ENCODE measurements at regions not wholly inside any gene's neighbourhood (a gene's known extent, or its start where the extent isn't known, plus 50 kb on each side); places are given as distances from the start of the nearest gene placed in this dataset.

- ATAC-seq, result peak; percentile 49
- Histone ChIP-seq H3K4me3 (no peak overlapping the region), H3K36me3 (no peaks in the 10 kb centered on the region), H3K4me1 (no peaks in the 10 kb centered on the region), H3K27me3 (no peaks in the 10 kb centered on the region), H3K27ac (no peak overlapping the region), H3K9me3 (no peaks in the 10 kb centered on the region)
- no peak for TF ChIP-seq CTCF (IDR thresholded peaks at IDR 0.05)
- DNase-seq, result no peak
- intact Hi-C loops (cut with DNase I), result no loop called here
Observed at GRCh38 chr16:82452004-82452756, 174.6 kb upstream of the CDH13 start.

- no peak overlapping the region for H3K4me3 ChIP-seq
- H3K36me3 ChIP-seq, result no peaks in the 10 kb centered on the region
- no peaks in the 10 kb centered on the region for H3K4me1 ChIP-seq
- no peaks in the 10 kb centered on the region for H3K27me3 ChIP-seq
- no peak for TF ChIP-seq CTCF (IDR thresholded peaks at IDR 0.05)
- no peak overlapping the region for H3K27ac ChIP-seq
- DNase-seq, result no peak
- ATAC-seq, result no peak
- intact Hi-C loops (cut with DNase I), result no loop called here
- no peaks in the 10 kb centered on the region for H3K9me3 ChIP-seq
Observed at GRCh38 chr16:82451449-82451848, 175.3 kb upstream of the CDH13 start.

- TF ChIP-seq CTCF (IDR thresholded peaks at IDR 0.05), result no peak
- H3K27ac ChIP-seq, result no peak overlapping the region
- ATAC-seq, result no peak
- no peak for DNase-seq
- H3K36me3 ChIP-seq, result no peaks in the 10 kb centered on the region
- no peaks in the 10 kb centered on the region for H3K4me1 ChIP-seq
- H3K4me3 ChIP-seq, result no peak overlapping the region
- H3K27me3 ChIP-seq, result peaks cover 12% of the 10 kb centered on the region
- H3K9me3 ChIP-seq, result no peaks in the 10 kb centered on the region
- intact Hi-C loops (cut with DNase I), result no loop called here
Observed at GRCh38 chr16:82440336-82440735, 186.4 kb upstream of the CDH13 start.

- intact Hi-C loops (cut with DNase I), result no loop called here
- H3K9me3 ChIP-seq, result no peaks in the 10 kb centered on the region
- no peaks in the 10 kb centered on the region for H3K36me3 ChIP-seq
- H3K27ac ChIP-seq, result no peak overlapping the region
- ATAC-seq, result no peak
- peaks cover 12% of the 10 kb centered on the region for H3K27me3 ChIP-seq
- no peak for DNase-seq
- H3K4me3 ChIP-seq, result no peak overlapping the region
- TF ChIP-seq CTCF (IDR thresholded peaks at IDR 0.05), result peak; percentile 32
- no peaks in the 10 kb centered on the region for H3K4me1 ChIP-seq
Observed at GRCh38 chr16:82439678-82440293, 187.0 kb upstream of the CDH13 start.

- peaks cover 12% of the 10 kb centered on the region for H3K27me3 ChIP-seq
- no peak for ATAC-seq
- no peaks in the 10 kb centered on the region for H3K4me1 ChIP-seq
- H3K9me3 ChIP-seq, result no peaks in the 10 kb centered on the region
- no peak for TF ChIP-seq CTCF (IDR thresholded peaks at IDR 0.05)
- no peak for DNase-seq
- H3K36me3 ChIP-seq, result no peaks in the 10 kb centered on the region
- H3K4me3 ChIP-seq, result no peak overlapping the region
- no peak overlapping the region for H3K27ac ChIP-seq
- intact Hi-C loops (cut with DNase I), result no loop called here
Observed at GRCh38 chr16:82433042-82433441, 193.7 kb upstream of the CDH13 start.
